ENCODE measurements at regions not wholly inside any gene's neighbourhood (a gene's known extent, or its start where the extent isn't known, plus 50 kb on each side); places are given as distances from the start of the nearest gene placed in this dataset.
"Not testable (repeated sequence)": the region's sequence is repeated elsewhere in the genome, so short reads cannot be mapped to it uniquely, and the experiment has no call there.

- no peaks in the 10 kb centered on the region for H3K4me1 ChIP-seq (ENCODE audit: control insufficient read depth, insufficient read depth, low read length)
- no peak for DNase-seq
- H3K4me3 ChIP-seq (ENCODE audit: low read length), result no peak overlapping the region
- no peaks in the 10 kb centered on the region for H3K36me3 ChIP-seq (ENCODE audit: control insufficient read depth, insufficient read depth, low read length)
- H3K9me3 ChIP-seq (replicated peaks; ENCODE audit: control insufficient read depth, low read depth, low read length), result no peaks in the 10 kb centered on the region
- WGBS (ENCODE audit: insufficient coverage), result 45% methylated on average over 5 of the region's 6 CpGs
- H3K27ac ChIP-seq (ENCODE audit: low read length), result no peak overlapping the region
- no peaks in the 10 kb centered on the region for H3K27me3 ChIP-seq (ENCODE audit: control insufficient read depth, insufficient read depth, low read length)
Measured at GRCh38 chr5:174981416-174981815, 257.0 kb downstream of the MSX2 start.

GRCh38 chr5:174980952-174981351 lies 256.6 kb downstream of the MSX2 start:
- no peak for DNase-seq
- Histone ChIP-seq H3K27ac (ENCODE audit: low read length) (no peak overlapping the region), H3K4me1 (ENCODE audit: control insufficient read depth, insufficient read depth, low read length) (no peaks in the 10 kb centered on the region), H3K27me3 (ENCODE audit: control insufficient read depth, insufficient read depth, low read length) (no peaks in the 10 kb centered on the region), H3K36me3 (ENCODE audit: control insufficient read depth, insufficient read depth, low read length) (no peaks in the 10 kb centered on the region), H3K4me3 (ENCODE audit: low read length) (no peak overlapping the region), H3K9me3 (replicated peaks; ENCODE audit: control insufficient read depth, low read depth, low read length) (no peaks in the 10 kb centered on the region)
- WGBS (ENCODE audit: insufficient coverage), result no CpG with 5 or more reads among the region's 2 CpGs

- Histone ChIP-seq H3K4me3 (ENCODE audit: low read length) (no peak overlapping the region), H3K9me3 (replicated peaks; ENCODE audit: control insufficient read depth, low read depth, low read length) (no peaks in the 10 kb centered on the region), H3K27me3 (ENCODE audit: control insufficient read depth, insufficient read depth, low read length) (no peaks in the 10 kb centered on the region), H3K36me3 (ENCODE audit: control insufficient read depth, insufficient read depth, low read length) (no peaks in the 10 kb centered on the region), H3K4me1 (ENCODE audit: control insufficient read depth, insufficient read depth, low read length) (no peaks in the 10 kb centered on the region), H3K27ac (ENCODE audit: low read length) (no peak overlapping the region)
- WGBS (ENCODE audit: insufficient coverage), result 80% methylated on average over 1 of the region's 2 CpGs
- no peak for DNase-seq
Measured at GRCh38 chr5:174972291-174972690, 247.9 kb downstream of the MSX2 start.

- peaks cover 2% of the 10 kb centered on the region for H3K9me3 ChIP-seq (replicated peaks; ENCODE audit: control insufficient read depth, low read depth, low read length)
- no peaks in the 10 kb centered on the region for H3K4me1 ChIP-seq (ENCODE audit: control insufficient read depth, insufficient read depth, low read length)
- no peak overlapping the region for H3K4me3 ChIP-seq (ENCODE audit: low read length)
- H3K27ac ChIP-seq (ENCODE audit: low read length), result no peak overlapping the region
- DNase-seq, result no peak
- H3K27me3 ChIP-seq (ENCODE audit: control insufficient read depth, insufficient read depth, low read length), result no peaks in the 10 kb centered on the region
- H3K36me3 ChIP-seq (ENCODE audit: control insufficient read depth, insufficient read depth, low read length), result no peaks in the 10 kb centered on the region
Measured at GRCh38 chr5:174971210-174971609, 246.8 kb downstream of the MSX2 start.

- Histone ChIP-seq H3K9me3 (replicated peaks; ENCODE audit: control insufficient read depth, low read depth, low read length) (peaks cover 2% of the 10 kb centered on the region), H3K4me3 (ENCODE audit: low read length) (no peak overlapping the region), H3K4me1 (ENCODE audit: control insufficient read depth, insufficient read depth, low read length) (no peaks in the 10 kb centered on the region), H3K36me3 (ENCODE audit: control insufficient read depth, insufficient read depth, low read length) (no peaks in the 10 kb centered on the region), H3K27ac (ENCODE audit: low read length) (no peak overlapping the region), H3K27me3 (ENCODE audit: control insufficient read depth, insufficient read depth, low read length) (no peaks in the 10 kb centered on the region)
- DNase-seq, result no peak
- 39% methylated on average over 4 of the region's 4 CpGs for WGBS (ENCODE audit: insufficient coverage)
Measured at GRCh38 chr5:174970502-174970901, 246.1 kb downstream of the MSX2 start.

GRCh38 chr5:174953871-174954270 lies 229.5 kb downstream of the MSX2 start:
- Histone ChIP-seq H3K4me1 (ENCODE audit: control insufficient read depth, insufficient read depth, low read length) (no peaks in the 10 kb centered on the region), H3K36me3 (ENCODE audit: control insufficient read depth, insufficient read depth, low read length) (no peaks in the 10 kb centered on the region), H3K27me3 (ENCODE audit: control insufficient read depth, insufficient read depth, low read length) (peaks cover 3% of the 10 kb centered on the region), H3K4me3 (ENCODE audit: low read length) (no peak overlapping the region), H3K27ac (ENCODE audit: low read length) (no peak overlapping the region), H3K9me3 (replicated peaks; ENCODE audit: control insufficient read depth, low read depth, low read length) (no peaks in the 10 kb centered on the region)
- WGBS (ENCODE audit: insufficient coverage), result no CpG with 5 or more reads among the region's 6 CpGs
- DNase-seq, result no peak

- Histone ChIP-seq H3K36me3 (ENCODE audit: control insufficient read depth, insufficient read depth, low read length) (no peaks in the 10 kb centered on the region), H3K9me3 (replicated peaks; ENCODE audit: control insufficient read depth, low read depth, low read length) (no peaks in the 10 kb centered on the region), H3K27me3 (ENCODE audit: control insufficient read depth, insufficient read depth, low read length) (peaks cover 3% of the 10 kb centered on the region), H3K4me1 (ENCODE audit: control insufficient read depth, insufficient read depth, low read length) (no peaks in the 10 kb centered on the region), H3K4me3 (ENCODE audit: low read length) (no peak overlapping the region), H3K27ac (ENCODE audit: low read length) (no peak overlapping the region)
- DNase-seq, result peak; percentile 81
- 94% methylated on average over 1 of the region's 5 CpGs for WGBS (ENCODE audit: insufficient coverage)
Measured at GRCh38 chr5:174951151-174951780, 226.9 kb downstream of the MSX2 start.

- Histone ChIP-seq H3K27ac (ENCODE audit: low read length) (no peak overlapping the region), H3K36me3 (ENCODE audit: control insufficient read depth, insufficient read depth, low read length) (no peaks in the 10 kb centered on the region), H3K27me3 (ENCODE audit: control insufficient read depth, insufficient read depth, low read length) (peaks cover 6% of the 10 kb centered on the region), H3K4me3 (ENCODE audit: low read length) (no peak overlapping the region), H3K4me1 (ENCODE audit: control insufficient read depth, insufficient read depth, low read length) (peaks cover 3% of the 10 kb centered on the region), H3K9me3 (replicated peaks; ENCODE audit: control insufficient read depth, low read depth, low read length) (no peaks in the 10 kb centered on the region)
- DNase-seq, result no peak
- no CpG with 5 or more reads among the region's 1 CpG for WGBS (ENCODE audit: insufficient coverage)
Measured at GRCh38 chr5:174947548-174947947, 223.2 kb downstream of the MSX2 start.

GRCh38 chr5:174945853-174946252 lies 221.5 kb downstream of the MSX2 start:
- DNase-seq, result peak; percentile 37
- Histone ChIP-seq H3K27ac (ENCODE audit: low read length) (no peak overlapping the region), H3K4me1 (ENCODE audit: control insufficient read depth, insufficient read depth, low read length) (peaks cover 3% of the 10 kb centered on the region), H3K9me3 (replicated peaks; ENCODE audit: control insufficient read depth, low read depth, low read length) (no peaks in the 10 kb centered on the region), H3K27me3 (ENCODE audit: control insufficient read depth, insufficient read depth, low read length) (peaks cover 8% of the 10 kb centered on the region), H3K4me3 (ENCODE audit: low read length) (no peak overlapping the region), H3K36me3 (ENCODE audit: control insufficient read depth, insufficient read depth, low read length) (no peaks in the 10 kb centered on the region)
- WGBS (ENCODE audit: insufficient coverage), result 84% methylated on average over 3 of the region's 7 CpGs

- Histone ChIP-seq H3K36me3 (ENCODE audit: control insufficient read depth, insufficient read depth, low read length) (no peaks in the 10 kb centered on the region), H3K4me1 (ENCODE audit: control insufficient read depth, insufficient read depth, low read length) (peaks cover 3% of the 10 kb centered on the region), H3K27ac (ENCODE audit: low read length) (no peak overlapping the region), H3K27me3 (ENCODE audit: control insufficient read depth, insufficient read depth, low read length) (peaks cover 11% of the 10 kb centered on the region), H3K4me3 (ENCODE audit: low read length) (no peak overlapping the region), H3K9me3 (replicated peaks; ENCODE audit: control insufficient read depth, low read depth, low read length) (no peaks in the 10 kb centered on the region)
- WGBS (ENCODE audit: insufficient coverage), result 78% methylated on average over 3 of the region's 3 CpGs
- no peak for DNase-seq
Measured at GRCh38 chr5:174943785-174944184, 219.4 kb downstream of the MSX2 start.

- not testable (repeated sequence) for DNase-seq; H3K27ac ChIP-seq (ENCODE audit: low read length); H3K36me3 ChIP-seq (ENCODE audit: control insufficient read depth, insufficient read depth, low read length); H3K4me1 ChIP-seq (ENCODE audit: control insufficient read depth, insufficient read depth, low read length); H3K9me3 ChIP-seq (replicated peaks; ENCODE audit: control insufficient read depth, low read depth, low read length); H3K4me3 ChIP-seq (ENCODE audit: low read length)
- no CpG with 5 or more reads among the region's 1 CpG for WGBS (ENCODE audit: insufficient coverage)
- peaks cover 11% of the 10 kb centered on the region for H3K27me3 ChIP-seq (ENCODE audit: control insufficient read depth, insufficient read depth, low read length)
Measured at GRCh38 chr5:174943002-174943401, 218.6 kb downstream of the MSX2 start.

All from muscle of leg (tissue), 3 donors.